Astrocyte of the hippocampus (primary cell): ENCODE measurements at regions not wholly inside any gene's neighbourhood (a gene's known extent, or its start where the extent isn't known, plus 50 kb on each side); places are given as distances from the start of the nearest gene placed in this dataset.
A peak's percentile ranks its signal among the peaks of the same experiment; 100 is the strongest.

Source experiments
- DNase-seq: peaks from one replicate; pipeline ENCODE4 v3.0.0; 2011; ENCODE audit warnings: low read depth, low spot score

GRCh38 chr2:40507432-40507831, 55.5 kb upstream of the SLC8A1 start:
- DNase-seq = no peak

GRCh38 chr2:40510304-40510703, 58.4 kb upstream of the SLC8A1 start:
- no peak for DNase-seq

- DNase-seq = peak; percentile 59
Observed at GRCh38 chr2:40511661-40512213, 59.8 kb upstream of the SLC8A1 start.

DNA sequence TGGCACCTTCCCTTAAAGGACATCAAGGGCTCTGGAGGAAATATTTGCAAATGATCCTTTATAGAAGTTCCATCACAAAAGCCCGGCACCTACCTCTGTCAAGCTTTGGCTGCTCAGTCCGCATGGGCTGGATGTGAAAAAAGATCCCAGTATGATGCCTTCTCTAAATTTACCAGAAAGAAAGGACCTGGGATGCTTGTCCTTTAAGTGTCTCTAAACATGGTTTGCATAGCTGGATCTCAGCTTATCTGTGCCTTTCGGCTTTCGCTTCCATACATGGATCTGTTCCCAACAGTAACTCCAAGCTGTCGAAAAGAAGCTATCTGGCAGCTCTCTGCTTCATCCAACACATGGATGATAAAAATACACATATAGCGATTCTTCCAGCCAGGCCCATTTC, 60.4 kb upstream of the SLC8A1 start:
- DNase-seq = no peak

- DNase-seq = no peak
Observed at GRCh38 chr2:40513201-40513600, 61.3 kb upstream of the SLC8A1 start.

DNA sequence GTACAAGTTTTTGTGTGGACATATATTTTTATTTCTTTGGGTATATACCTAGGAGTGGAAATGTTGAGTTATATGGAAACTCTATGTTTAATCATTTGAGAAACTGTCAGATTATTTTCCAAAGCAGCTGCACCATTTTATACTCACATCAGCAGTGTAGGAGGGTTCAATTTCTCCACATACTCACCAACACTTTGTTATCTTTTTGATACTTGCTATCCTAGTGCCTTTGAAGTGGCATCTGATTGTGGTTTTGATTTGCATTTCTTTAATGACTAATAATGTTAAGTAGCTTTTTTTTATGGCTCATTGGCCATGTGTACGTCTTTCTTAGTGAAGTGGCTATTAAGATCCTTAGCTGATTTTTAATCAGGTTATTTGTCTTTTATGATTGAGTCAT, 64.7 kb upstream of the SLC8A1 start:
- peak; percentile 37 for DNase-seq

DNA sequence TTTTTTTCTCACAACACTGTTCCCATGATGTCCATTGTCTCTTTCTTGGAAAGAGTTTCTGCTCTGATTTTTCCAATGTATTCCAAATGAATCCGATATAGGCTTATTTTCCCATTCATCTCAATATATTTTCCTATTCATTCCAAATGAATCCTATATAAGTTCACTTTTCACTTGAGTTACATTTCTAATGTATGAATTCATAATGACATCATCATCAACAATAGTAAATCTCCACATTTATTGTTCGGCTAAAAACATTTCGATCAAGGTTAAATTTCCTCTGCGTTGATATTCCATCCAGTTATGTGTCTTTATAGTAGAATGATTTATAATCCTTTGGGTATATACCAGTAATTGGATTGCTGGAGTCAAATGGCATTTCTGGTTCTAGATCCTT, 76.7 kb upstream of the SLC8A1 start:
- no peak for DNase-seq

GRCh38 chr2:40531359-40531758, 79.5 kb upstream of the SLC8A1 start:
- no peak for DNase-seq

DNA sequence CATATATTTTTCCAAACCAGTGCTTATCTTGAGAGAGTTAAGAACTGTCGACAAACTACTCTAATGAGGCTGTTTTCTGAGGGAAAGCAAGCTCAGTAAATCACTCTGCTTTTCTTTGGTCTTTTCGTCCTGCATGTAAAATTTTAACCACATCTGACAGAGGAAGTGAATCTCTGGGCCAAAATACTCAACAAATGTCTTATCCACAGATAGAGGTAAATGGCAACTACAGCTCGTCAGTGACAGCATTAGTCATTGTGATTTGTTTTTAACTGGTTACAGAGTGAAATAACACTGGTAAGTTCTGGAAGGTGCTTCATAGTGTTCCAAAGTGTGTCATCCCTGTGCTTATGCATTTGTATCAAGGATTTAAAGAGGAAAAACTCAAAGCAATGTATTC, 82.6 kb upstream of the SLC8A1 start:
- no peak for DNase-seq

- no peak for DNase-seq
Observed at GRCh38 chr2:40535972-40536371, 84.1 kb upstream of the SLC8A1 start.

DNA sequence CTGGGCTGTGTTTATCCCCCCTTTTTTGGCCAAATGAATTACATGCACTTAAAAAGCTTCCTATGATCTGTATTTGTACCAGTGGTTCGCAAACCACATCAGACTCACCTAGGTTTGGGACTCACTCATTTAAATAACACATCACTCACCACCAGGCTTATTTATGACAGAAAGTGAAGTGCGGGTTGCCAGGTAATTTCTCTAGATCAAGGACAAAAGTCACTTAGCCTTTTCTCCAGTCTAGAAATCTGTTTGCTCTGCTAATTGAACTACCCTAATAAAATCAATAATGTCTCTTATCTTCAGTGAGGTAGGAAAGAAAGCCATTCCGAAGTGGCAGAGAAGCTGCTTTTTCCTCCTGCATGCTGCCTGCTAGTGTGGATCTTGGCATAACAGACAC, 88.1 kb upstream of the SLC8A1 start:
- DNase-seq = no peak

- DNase-seq = peak; percentile 4
Observed at GRCh38 chr2:40543381-40543780, 91.5 kb upstream of the SLC8A1 start.

GRCh38 chr2:40544072-40544471, 92.2 kb upstream of the SLC8A1 start:
- DNase-seq = no peak

DNA sequence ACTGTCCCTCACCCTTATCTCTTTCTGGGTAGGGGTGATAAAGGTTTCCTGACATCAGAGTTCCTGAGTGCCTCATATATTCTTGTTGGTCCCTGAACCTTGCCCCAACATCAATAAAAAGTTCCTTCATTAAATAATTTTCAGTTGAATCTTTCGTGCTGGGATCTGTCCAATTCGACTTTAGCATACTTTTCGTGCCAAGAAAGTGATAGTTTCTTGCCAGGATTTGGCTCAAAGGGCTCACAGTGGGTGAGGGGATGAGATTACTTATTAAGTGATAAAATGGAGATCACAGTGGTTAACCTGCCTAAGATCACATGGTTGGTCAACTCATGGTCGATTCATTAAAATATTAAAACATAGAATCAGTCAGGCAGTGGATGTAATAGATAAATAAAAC, 93.8 kb upstream of the SLC8A1 start:
- no peak for DNase-seq

- DNase-seq = no peak
Observed at GRCh38 chr2:40546439-40547191, 94.7 kb upstream of the SLC8A1 start.

DNA sequence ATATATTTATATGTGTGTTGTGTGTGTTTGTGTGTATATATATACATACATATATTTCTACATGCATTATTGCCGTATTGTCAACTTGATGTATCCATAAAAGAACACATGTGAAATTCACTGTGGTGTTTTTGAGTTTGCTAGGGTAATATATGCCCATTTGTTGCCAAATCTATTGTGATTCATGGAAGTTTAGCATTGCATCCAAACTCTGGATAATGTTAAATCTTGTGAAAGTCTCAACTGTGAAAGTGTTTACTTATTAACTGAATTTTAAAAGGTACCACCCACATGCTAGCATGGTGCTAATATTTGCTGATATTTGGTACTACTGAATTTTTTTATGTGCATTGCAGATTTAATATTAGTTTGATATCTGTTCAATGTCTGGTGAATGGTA, 96.6 kb upstream of the SLC8A1 start:
- DNase-seq = no peak

GRCh38 chr2:40550085-40550484, 98.2 kb upstream of the SLC8A1 start:
- DNase-seq = no peak

DNA sequence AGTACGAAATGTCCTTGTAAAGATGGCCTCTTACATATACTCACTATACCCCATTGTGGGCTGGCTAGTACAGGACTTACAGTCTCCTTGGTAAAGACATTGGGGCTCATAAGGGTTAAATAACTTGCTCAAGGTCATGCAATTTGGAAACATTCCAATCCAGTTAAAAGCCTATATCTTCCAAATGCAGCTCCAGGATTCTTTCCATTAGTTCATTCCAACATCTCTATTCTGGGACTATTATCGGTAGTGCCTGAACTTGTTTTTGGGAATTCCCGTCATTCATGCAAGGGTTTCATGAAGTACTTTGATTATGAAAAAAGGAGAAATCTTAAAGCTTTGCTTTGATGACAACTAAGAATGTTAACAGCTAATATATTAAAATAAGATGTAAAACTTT, 99.2 kb upstream of the SLC8A1 start:
- DNase-seq = no peak

DNA sequence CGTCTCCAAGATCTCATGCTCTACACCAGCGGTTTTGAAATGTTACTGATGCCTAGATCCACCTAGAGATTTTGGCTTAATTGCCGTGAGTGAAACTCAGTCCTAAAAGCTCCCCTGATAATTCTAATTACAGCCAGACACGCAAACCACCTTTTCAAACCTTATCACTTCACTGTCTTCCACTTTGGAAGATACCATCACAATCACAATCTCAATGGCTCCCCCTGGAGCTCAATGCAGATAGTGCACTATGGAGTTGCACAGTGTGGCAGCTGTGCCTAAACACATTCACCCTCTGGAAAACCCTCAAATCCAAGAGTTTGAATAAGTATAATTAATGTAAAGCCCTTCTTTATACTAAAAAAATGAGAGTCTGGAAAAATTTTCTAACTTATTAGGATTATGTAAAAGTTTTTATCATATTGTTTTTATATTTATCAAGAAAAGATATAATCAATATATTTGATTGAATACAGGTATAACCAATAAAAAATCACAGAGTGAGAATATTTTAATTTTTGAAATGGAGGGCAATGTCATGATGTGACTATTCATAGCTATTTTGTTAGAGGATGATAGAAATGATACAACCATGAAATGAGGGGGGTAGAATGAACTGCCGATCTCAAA, 102.9 kb upstream of the SLC8A1 start:
- DNase-seq = peak; percentile 56

DNA sequence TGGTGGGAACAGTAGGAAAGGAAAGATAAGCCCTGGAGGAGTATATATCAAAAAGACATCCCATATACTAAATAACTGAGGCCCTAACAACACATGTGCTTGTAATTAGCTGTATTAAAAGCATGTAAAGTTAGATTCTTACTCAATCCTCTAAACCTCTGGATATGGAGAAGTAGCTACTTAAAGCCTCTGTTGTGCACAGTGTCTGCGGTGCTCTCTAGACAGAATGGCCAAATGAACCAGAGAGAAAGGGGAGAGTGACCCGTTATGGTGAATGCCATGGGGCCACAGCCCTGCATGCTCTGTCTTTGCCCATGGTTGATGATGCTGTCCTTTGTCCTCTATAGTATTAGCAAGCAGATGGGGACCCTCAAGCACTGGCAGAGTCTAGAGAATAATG, 104.4 kb upstream of the SLC8A1 start:
- DNase-seq = no peak

DNA sequence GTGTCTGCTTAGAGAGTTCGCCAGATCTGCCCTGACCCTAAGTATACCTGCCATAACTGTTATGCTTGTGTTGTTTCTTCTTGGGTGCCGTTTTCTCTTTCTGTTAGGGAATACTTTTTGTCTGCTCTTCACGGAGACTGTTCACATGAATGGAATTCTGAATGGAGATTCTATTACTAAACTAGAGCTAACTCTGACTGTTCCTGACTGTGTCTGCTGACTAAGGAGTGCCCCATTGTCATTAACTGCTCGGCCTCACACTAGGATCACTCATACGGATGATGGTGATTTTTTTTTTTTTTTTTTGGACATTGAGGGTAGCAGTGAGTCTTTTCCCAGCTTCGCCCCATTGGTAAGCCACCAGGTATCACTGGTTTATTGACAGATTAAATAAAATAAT, 104.8 kb upstream of the SLC8A1 start:
- DNase-seq = peak; percentile 2

DNA sequence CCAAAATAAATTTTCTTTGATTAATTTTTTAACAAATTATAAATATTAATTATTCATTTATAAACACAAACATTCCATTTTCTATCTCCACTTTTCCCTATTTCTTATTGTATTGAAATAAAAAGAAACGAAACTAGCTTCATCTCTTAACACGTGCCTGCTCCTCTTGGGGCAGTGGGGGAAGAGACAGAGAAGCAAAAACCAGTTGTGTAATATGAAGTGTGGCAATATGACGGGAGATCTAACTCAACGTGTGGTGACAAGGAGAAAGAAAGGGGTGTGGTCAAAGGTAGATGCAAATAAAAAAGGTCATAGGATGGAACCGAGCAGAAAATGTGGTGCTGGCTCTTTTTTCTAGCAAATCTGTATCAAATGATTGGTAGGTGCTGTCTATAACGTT, 106.9 kb upstream of the SLC8A1 start:
- DNase-seq = no peak

- no peak for DNase-seq
Observed at GRCh38 chr2:40559175-40559574, 107.3 kb upstream of the SLC8A1 start.
